ENCODE measurements at regions not wholly inside any gene's neighbourhood (a gene's known extent, or its start where the extent isn't known, plus 50 kb on each side); places are given as distances from the start of the nearest gene placed in this dataset.

GRCh38 chr2:181394741-181395437 is 62.3 kb upstream of the ITGA4 start:
- no peak for DNase-seq

DNA sequence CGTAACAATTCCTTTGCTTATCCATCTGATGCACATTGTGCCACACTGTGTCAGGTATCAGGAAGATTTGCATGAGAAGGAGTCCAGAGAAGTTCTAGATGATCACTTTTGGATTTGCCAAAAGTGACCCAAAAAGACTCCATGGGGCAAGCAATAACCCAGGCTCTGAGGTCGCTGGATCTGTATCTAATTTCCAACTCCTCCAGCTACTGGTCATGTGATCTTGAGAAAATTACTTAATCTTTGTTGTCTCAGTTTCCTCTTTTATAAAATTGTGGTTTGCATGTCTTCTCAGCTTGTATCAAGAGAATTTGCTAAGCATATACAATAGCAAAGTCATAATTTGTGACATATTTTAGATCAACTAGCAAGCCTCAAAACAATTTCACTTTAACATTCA is 61.3 kb upstream of the ITGA4 start:
- DNase-seq, result no peak

- no peak for DNase-seq
Observed at GRCh38 chr2:181396256-181397123, 60.7 kb upstream of the ITGA4 start.

GRCh38 chr2:181397331-181397730 is 59.9 kb upstream of the ITGA4 start:
- DNase-seq, result no peak

- DNase-seq, result no peak
Observed at GRCh38 chr2:181398000-181398399, 59.2 kb upstream of the ITGA4 start.

- no peak for DNase-seq
Observed at GRCh38 chr2:181399027-181399426, 58.2 kb upstream of the ITGA4 start.

DNA sequence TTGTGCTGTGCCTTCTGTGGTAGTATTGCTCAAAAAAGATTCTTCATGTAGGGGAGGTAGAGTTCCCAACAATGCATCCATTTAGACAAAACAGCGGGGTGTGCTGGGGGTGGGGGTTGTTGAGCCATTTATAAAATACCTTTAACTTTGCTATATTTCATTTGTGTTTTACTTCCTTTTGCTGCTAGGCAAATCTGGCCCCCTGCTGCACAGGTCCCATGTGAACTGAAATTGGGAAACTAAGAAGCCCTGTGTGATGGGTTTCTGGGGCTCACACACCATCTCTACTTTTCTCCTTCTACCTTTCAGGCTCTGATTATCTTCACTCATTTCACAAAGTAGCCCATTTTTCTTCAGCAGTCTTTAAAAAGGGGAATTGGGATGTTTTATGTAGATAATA is 52.7 kb upstream of the ITGA4 start:
- no peak for DNase-seq

DNA sequence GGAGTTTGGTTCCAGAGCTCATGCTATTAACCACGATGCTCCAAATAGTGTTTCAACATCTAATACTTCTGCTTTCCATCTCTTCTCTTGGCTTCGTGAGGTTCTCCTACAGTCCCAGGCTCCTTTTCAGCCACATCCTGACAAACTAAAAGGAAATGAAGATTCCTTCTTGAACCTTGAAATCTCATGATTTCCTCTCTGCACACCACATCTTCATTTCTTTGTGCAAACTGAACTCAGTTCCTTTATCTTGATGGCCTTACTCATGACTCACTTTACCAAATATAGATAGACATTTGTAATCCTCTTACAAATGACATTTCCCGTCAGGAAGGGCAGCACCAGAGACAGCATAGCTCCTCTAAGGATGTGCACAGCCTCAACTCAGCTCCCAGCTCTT is 50.0 kb upstream of the ITGA4 start:
- no peak for DNase-seq
